ENCODE measurements at regions not wholly inside any gene's neighbourhood (a gene's known extent, or its start where the extent isn't known, plus 50 kb on each side); places are given as distances from the start of the nearest gene placed in this dataset.

DNA sequence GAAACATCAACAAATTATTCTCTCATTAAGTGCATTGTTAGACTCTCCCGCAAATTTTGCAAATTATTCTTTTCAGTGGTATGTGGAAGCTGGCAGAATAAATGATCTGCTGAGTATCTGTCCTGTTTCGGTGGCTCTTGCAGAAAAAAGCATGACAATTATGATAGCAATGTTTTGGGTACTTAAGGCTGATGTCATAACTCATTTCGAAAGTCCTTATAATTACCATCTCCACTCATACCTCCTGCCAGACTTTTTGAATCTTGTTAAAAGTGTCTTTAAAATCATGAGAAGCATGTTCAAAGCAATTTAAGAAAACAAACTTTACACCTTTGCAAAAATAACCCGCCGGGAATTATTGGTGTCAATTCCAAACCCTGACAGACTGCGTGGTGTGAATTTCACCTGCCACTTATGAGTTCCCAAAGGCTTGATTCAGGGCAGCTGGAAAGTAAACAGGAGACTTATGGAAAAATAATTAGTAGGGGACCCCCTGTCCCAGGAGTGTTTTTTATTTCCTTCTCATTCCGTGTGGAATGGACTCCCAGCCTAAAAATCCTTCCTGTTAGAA is 87.6 kb upstream of the E2F3 start:
- TF ChIP-seq, protein P1, sequence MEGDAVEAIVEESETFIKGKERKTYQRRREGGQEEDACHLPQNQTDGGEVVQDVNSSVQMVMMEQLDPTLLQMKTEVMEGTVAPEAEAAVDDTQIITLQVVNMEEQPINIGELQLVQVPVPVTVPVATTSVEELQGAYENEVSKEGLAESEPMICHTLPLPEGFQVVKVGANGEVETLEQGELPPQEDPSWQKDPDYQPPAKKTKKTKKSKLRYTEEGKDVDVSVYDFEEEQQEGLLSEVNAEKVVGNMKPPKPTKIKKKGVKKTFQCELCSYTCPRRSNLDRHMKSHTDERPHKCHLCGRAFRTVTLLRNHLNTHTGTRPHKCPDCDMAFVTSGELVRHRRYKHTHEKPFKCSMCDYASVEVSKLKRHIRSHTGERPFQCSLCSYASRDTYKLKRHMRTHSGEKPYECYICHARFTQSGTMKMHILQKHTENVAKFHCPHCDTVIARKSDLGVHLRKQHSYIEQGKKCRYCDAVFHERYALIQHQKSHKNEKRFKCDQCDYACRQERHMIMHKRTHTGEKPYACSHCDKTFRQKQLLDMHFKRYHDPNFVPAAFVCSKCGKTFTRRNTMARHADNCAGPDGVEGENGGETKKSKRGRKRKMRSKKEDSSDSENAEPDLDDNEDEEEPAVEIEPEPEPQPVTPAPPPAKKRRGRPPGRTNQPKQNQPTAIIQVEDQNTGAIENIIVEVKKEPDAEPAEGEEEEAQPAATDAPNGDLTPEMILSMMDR (conservative IDR thresholded peaks at IDR 0.05): no peak
- TF ChIP-seq EZH2 (IDR thresholded peaks at IDR 0.05; ENCODE audit: low read depth): no peak
